ENCODE measurements at regions not wholly inside any gene's neighbourhood (a gene's known extent, or its start where the extent isn't known, plus 50 kb on each side); places are given as distances from the start of the nearest gene placed in this dataset.

DNA sequence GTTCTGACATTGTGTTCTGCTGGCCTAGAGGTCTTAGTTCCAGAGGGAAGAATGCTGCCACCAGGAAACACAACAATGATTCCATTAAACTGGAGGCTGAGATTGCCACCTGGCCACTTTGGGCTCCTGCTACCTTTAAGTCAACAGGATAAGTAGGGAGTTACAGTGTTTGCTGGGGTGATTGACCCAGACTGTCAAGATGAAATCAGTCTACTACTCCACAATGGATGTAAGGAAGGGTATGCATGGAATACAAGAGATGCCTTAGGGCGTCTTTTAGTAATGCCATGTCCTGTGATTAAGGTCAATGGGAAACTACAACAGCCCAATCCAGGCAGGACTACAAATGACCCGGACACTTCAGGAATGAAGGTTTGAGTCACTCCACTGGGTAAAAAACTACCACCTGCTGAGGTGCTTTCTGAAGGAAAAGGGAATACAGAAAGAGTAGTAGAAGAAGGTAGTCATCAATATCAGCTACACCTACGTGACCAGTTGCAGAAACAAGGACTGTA is 852.6 kb downstream of the LRFN5 start:
- no peaks in the 10 kb centered on the region for H3K36me3 Mint-ChIP-seq
- H3K4me1 Mint-ChIP-seq = no peaks in the 10 kb centered on the region
- H3K27ac Mint-ChIP-seq = no peak overlapping the region
- H3K9me3 Mint-ChIP-seq (ENCODE audit: low read depth) = peaks cover 3% of the 10 kb centered on the region
- DNase-seq = no peak
- H3K4me3 Mint-ChIP-seq = no peak overlapping the region
- no peak for ATAC-seq
- no peaks in the 10 kb centered on the region for H3K27me3 Mint-ChIP-seq
- CTCF ChIA-PET = no interaction called here

DNA sequence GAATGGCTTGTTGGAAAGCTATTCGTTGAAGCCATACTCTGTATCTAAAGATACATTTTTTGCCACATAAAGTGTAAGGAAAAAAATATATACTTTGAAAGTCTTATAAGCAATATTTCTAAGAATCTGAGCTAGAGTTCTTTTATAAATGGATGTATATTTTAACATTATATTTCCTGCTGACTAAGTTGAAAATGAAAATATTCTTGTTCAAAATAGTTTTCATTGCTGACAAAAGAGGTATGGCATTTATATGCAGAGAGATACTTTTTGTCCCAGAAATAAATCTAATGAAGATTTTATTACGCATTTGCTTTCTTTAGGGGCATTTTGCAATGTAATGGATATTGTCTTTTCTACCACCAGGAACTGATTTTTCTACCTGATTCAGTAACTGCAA is 834.9 kb downstream of the LRFN5 start:
- CTCF ChIA-PET = no interaction called here
- Mint-ChIP-seq H3K27ac (no peak overlapping the region), H3K36me3 (no peaks in the 10 kb centered on the region), H3K4me3 (no peak overlapping the region), H3K27me3 (no peaks in the 10 kb centered on the region), H3K4me1 (no peaks in the 10 kb centered on the region), H3K9me3 (ENCODE audit: low read depth) (no peaks in the 10 kb centered on the region)
- no peak for DNase-seq
- no peak for ATAC-seq

DNA sequence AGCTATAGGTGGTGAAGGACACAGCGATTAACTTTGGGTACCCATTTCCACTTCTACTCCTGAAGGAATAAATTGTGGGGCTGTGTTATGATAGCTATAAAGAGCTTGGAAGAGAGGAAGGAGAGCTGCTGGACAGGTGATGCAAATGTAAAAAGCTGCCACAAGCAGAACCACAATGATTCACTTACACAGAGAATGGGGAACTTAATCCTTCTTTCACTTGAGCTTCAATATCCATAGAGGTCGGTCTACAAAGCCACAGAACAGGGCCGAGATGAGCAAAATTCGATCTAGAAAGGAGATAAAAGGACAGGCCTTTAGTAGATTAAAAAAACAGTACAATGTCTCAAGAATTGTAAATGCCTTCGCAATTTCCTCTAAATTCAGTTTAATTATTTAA is 831.1 kb downstream of the LRFN5 start:
- ATAC-seq (no peak), DNase-seq (no peak)
- CTCF ChIA-PET = no interaction called here
- Mint-ChIP-seq H3K27me3 (no peaks in the 10 kb centered on the region), H3K9me3 (ENCODE audit: low read depth) (peaks cover 3% of the 10 kb centered on the region), H3K27ac (no peak overlapping the region), H3K4me1 (no peaks in the 10 kb centered on the region), H3K4me3 (no peak overlapping the region), H3K36me3 (no peaks in the 10 kb centered on the region)

DNA sequence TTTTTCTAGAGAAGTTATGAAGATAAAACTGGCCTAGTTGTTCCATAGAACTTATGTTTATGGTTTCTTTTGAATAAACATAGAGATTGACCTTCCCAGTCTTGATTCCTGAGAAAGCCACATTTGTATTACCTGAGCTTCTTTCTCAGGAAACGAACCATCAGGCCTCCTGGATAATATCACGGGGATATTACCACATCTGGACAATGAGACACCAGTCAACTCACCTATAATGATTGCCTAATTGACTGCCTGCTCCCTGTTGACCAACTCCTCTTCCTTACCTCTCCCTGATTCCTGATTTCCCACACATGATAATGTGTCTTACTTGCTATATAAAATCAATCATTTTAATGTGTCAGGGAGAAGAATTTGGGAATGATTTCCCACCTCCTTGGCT is 822.7 kb downstream of the LRFN5 start:
- H3K27ac Mint-ChIP-seq = no peak overlapping the region
- peaks cover 5% of the 10 kb centered on the region for H3K9me3 Mint-ChIP-seq (ENCODE audit: low read depth)
- DNase-seq (no peak), ATAC-seq (no peak)
- no peaks in the 10 kb centered on the region for H3K4me1 Mint-ChIP-seq
- CTCF ChIA-PET = no interaction called here
- no peak overlapping the region for H3K4me3 Mint-ChIP-seq
- H3K27me3 Mint-ChIP-seq = no peaks in the 10 kb centered on the region
- H3K36me3 Mint-ChIP-seq = no peaks in the 10 kb centered on the region

DNA sequence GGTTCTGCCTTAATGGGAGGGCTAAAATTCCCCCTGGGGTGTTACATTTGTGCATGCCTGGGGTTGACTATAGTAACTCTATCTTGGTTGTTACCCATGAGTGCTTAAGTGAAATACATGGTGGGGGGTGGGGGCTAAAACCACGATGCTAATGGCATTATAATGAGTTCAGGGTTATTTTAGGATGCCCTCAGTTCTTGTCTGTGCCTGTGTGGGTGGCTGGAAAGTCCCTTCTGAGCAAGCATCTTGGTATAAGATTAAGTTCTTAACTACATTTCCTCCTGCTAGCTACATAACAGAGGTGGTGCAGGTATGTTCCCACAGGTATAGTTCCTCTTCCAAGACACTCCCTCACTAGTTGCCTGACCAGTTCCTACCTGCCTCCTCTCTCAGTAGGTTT is 822.3 kb downstream of the LRFN5 start:
- H3K9me3 Mint-ChIP-seq (ENCODE audit: low read depth) = peaks cover 5% of the 10 kb centered on the region
- no peak for DNase-seq
- H3K27ac Mint-ChIP-seq = no peak overlapping the region
- H3K27me3 Mint-ChIP-seq = no peaks in the 10 kb centered on the region
- ATAC-seq = no peak
- CTCF ChIA-PET = no interaction called here
- no peaks in the 10 kb centered on the region for H3K4me1 Mint-ChIP-seq
- H3K36me3 Mint-ChIP-seq = no peaks in the 10 kb centered on the region
- no peak overlapping the region for H3K4me3 Mint-ChIP-seq

DNA sequence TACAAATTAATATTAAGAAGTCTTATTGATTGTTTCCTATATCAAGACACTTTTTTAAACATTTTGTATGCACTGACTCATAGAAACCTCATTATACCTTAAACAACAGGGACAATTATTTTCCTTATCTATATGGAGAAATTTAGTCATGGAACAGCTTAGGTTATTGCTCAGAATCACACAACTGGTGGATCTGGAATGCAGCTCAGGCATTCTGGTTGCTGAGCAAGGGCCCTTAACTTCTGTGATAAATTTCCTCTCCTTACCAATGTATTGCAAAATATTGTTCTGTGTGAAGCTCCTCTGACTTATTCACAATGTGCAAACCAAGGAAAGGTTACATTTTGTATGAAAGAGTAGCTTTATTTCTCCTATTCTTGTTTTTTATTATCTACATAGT is 817.8 kb downstream of the LRFN5 start:
- Mint-ChIP-seq H3K4me3 (no peak overlapping the region), H3K36me3 (no peaks in the 10 kb centered on the region), H3K9me3 (ENCODE audit: low read depth) (peaks cover 3% of the 10 kb centered on the region), H3K27ac (no peak overlapping the region), H3K4me1 (no peaks in the 10 kb centered on the region), H3K27me3 (no peaks in the 10 kb centered on the region)
- DNase-seq (no peak), ATAC-seq (no peak)
- CTCF ChIA-PET = no interaction called here

DNA sequence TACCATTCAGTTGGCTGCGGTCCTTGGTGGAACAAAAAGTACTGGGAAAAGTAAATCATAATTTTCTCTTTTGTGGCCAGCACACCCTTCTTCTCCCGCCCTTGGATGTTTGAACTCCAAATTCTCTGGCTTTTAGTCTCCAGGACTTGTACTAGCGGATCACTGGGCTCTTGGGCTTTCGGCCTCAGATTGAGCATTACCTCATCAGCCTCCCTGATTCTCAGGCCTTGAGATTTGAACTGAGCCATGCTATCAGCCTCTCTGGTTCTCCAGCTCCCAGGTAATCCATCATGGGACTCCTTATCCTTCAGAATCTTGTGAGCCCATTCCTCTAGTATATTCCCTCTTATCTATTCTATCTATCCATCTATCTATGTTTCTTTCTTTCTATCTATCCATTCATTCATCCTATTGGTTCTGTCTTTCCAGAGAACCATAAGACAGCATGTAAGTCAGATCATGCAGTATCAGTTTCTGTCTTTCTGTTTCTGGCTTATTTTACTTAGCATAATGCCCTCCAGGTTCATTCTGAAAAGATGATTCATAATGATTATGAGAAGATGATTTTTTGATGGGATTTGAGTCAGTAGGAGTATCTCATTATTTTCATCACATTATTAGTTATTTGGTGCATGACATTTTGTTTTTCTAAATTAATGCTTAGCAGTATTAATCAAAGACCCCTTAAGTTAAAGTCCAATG is 814.9 kb downstream of the LRFN5 start:
- Mint-ChIP-seq H3K27ac (no peak overlapping the region), H3K4me1 (no peaks in the 10 kb centered on the region), H3K36me3 (no peaks in the 10 kb centered on the region), H3K27me3 (no peaks in the 10 kb centered on the region), H3K4me3 (no peak overlapping the region), H3K9me3 (ENCODE audit: low read depth) (peaks cover 3% of the 10 kb centered on the region)
- no peak for ATAC-seq
- CTCF ChIA-PET = no interaction called here
- no peak for DNase-seq

DNA sequence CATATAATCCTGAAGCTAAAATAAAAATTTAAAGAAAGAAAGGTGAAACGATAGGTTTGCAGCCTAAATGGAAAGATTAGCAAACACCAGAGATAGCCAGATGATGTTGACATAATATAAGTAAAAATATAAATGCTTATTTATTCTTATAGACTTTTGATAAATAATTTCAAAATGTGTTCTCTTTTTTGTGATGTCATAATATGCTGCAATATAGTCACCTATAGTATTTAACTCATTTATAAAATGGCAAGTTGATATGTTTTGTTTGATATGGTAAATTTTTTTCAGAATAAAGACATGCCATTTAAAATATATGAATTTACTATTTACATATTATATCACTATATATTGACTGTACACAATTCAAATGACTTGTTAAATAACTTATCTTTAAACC is 813.4 kb downstream of the LRFN5 start:
- DNase-seq (no peak), ATAC-seq (no peak)
- H3K27me3 Mint-ChIP-seq = no peaks in the 10 kb centered on the region
- H3K4me3 Mint-ChIP-seq = no peak overlapping the region
- CTCF ChIA-PET = no interaction called here
- no peaks in the 10 kb centered on the region for H3K36me3 Mint-ChIP-seq
- peaks cover 3% of the 10 kb centered on the region for H3K9me3 Mint-ChIP-seq (ENCODE audit: low read depth)
- H3K27ac Mint-ChIP-seq = no peak overlapping the region
- H3K4me1 Mint-ChIP-seq = no peaks in the 10 kb centered on the region

DNA sequence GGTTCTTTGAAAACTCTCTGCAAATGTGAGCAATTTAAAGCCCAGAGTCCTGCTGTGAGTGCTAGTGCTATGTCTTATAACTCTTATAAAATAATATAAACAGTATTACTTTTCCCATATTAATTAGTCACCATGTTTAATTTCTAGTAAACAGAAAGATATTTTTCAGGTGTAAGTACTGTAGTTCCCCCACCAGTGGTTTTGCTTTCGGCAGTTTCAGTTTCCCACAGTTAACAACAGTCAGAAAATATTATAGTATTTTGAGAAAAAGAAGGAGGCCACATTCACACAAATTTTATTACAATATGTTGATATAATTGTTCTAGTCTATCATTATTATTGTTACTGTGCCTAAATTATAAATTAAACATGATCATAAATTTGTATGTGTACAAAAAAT is 800.5 kb downstream of the LRFN5 start:
- Mint-ChIP-seq H3K27ac (no peak overlapping the region), H3K27me3 (no peaks in the 10 kb centered on the region), H3K4me3 (no peak overlapping the region)

DNA sequence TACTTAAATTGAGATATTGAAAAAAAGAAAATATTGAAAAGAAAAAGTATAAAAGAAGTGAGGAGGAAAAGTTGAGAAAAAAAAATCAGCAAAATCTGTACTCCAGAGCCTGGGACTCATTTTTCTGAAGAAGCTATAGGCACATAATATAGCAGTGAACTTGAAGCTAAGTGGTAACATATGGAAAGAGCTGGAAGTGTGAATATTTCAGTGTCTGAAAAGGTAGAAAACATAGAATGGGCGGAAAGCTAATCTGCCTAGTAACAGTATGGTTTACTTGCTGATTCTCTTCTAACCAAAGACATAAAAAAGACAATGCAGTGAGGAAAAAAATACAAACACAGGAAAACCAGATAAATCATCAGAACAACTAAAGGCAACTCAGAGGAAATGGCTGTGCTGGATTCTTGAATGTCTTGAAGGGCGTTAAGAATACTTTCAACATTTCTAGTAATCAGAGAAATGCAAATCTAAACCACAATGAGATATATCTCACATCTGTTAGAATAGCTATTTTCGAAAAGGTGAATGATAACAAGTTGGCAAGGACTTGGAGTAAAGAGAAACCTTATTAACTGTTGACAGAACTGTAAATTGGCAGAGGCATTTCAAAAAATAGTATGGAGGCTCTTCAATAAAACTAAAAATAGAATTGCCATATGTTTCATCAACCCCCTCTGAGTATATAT is 784.6 kb downstream of the LRFN5 start:
- Mint-ChIP-seq H3K9me3 (ENCODE audit: low read depth) (no peaks in the 10 kb centered on the region), H3K4me1 (no peaks in the 10 kb centered on the region), H3K27me3 (no peaks in the 10 kb centered on the region), H3K36me3 (no peaks in the 10 kb centered on the region), H3K27ac (no peak overlapping the region), H3K4me3 (no peak overlapping the region)
- DNase-seq (no peak), ATAC-seq (no peak)
- CTCF ChIA-PET = no interaction called here

More for the DNA sequence above, 800.5 kb downstream of the LRFN5 start:
- no peaks in the 10 kb centered on the region for H3K4me1 Mint-ChIP-seq
- no peaks in the 10 kb centered on the region for H3K36me3 Mint-ChIP-seq
- ATAC-seq (no peak), DNase-seq (no peak)
- H3K9me3 Mint-ChIP-seq (ENCODE audit: low read depth) = peaks cover 5% of the 10 kb centered on the region
- CTCF ChIA-PET = no interaction called here

DNA sequence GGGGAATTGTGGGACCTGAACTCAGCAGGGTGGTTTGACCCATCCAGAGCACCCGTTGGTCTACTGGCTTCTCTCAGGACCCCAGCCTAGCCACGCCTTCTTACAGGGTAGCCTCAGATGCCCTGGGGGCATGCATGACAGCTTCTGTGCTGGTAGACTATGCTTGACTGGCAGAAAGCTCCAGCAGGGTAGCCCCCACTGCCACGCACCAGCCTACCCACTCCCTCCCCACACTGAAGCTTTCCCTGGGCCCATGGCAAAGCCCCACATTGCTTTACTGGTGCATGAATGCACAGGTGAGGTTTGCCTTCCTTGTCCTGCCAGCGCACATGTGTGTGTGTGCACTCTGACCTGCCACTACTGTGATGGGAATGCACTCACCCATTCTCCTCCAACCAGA is 772.2 kb downstream of the LRFN5 start:
- CTCF ChIA-PET = no interaction called here
- DNase-seq (no peak), ATAC-seq (no peak)
- H3K36me3 Mint-ChIP-seq = no peaks in the 10 kb centered on the region
- H3K9me3 Mint-ChIP-seq (ENCODE audit: low read depth) = no peaks in the 10 kb centered on the region
- no peaks in the 10 kb centered on the region for H3K4me1 Mint-ChIP-seq
- no peak overlapping the region for H3K27ac Mint-ChIP-seq
- no peaks in the 10 kb centered on the region for H3K27me3 Mint-ChIP-seq
- H3K4me3 Mint-ChIP-seq = no peak overlapping the region

DNA sequence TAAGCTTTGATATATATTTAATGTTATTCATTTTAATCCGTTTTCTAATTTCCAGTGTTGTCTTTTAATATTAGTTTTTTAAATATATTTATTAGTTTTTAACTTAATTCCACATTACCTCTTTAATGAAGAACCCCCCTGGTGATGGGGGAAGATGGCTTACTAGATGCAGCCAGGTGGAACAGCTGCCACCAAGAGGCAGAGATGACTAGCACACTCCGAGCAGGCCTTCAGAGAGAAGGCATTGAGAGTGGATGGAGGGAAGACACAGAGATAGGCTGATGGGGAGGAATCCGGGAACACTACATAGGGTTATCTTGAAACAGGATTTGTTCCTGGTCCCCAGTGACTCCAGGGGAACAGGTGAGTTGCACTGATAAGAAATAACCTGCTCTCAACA is 771.6 kb downstream of the LRFN5 start:
- ATAC-seq = no peak
- DNase-seq = no peak
- H3K9me3 Mint-ChIP-seq (ENCODE audit: low read depth) = no peaks in the 10 kb centered on the region
- no peaks in the 10 kb centered on the region for H3K36me3 Mint-ChIP-seq
- H3K4me1 Mint-ChIP-seq = no peaks in the 10 kb centered on the region
- H3K27ac Mint-ChIP-seq = no peak overlapping the region
- no peak overlapping the region for H3K4me3 Mint-ChIP-seq
- CTCF ChIA-PET = no interaction called here
- H3K27me3 Mint-ChIP-seq = no peaks in the 10 kb centered on the region

DNA sequence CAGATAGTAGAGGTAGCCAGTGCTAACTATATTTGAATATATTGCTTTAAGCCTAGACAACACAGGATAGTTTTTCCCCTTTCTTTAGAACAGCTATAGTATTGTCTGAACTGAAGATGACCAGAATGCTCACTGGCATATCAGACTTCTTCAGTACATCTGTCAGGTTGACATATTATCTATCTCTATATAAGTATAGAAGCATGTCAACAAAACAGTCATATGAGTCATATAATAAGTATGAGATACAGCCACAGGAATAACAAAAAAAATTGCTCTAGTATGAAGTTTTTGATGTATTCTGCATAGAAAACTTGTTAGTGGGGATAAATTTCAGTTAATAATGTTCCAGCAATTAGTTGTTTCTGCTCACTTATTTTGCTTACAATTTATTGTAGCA is 767.7 kb downstream of the LRFN5 start:
- H3K9me3 Mint-ChIP-seq (ENCODE audit: low read depth) = peaks cover 3% of the 10 kb centered on the region
- CTCF ChIA-PET = no interaction called here
- no peaks in the 10 kb centered on the region for H3K4me1 Mint-ChIP-seq

DNA sequence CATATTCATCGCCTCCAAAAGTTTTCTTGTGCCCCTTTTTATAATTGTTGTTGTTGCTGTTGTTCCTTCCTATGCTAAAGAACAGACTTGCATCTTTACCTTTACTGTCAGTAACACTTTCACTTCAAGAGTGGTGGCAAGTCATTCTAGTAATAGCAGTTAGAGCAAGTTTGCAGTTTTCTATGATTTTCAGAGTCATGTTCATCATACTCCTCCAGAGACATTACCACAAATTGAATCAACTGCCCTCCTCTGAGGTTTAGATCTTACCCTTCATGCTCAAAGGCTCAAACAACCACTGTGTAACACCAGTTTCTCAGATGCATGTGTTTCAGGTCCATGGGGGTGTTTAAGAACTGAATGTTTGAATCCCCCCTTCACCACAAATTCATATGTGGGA is 763.4 kb downstream of the LRFN5 start:
- DNase-seq (no peak), ATAC-seq (no peak)
- Mint-ChIP-seq H3K27me3 (no peaks in the 10 kb centered on the region), H3K36me3 (no peaks in the 10 kb centered on the region), H3K9me3 (ENCODE audit: low read depth) (peaks cover 3% of the 10 kb centered on the region), H3K4me3 (no peak overlapping the region), H3K4me1 (no peaks in the 10 kb centered on the region), H3K27ac (no peak overlapping the region)
- CTCF ChIA-PET = no interaction called here

More for the DNA sequence above, 767.7 kb downstream of the LRFN5 start:
- ATAC-seq = no peak
- H3K36me3 Mint-ChIP-seq = no peaks in the 10 kb centered on the region
- H3K27ac Mint-ChIP-seq = no peak overlapping the region
- no peaks in the 10 kb centered on the region for H3K27me3 Mint-ChIP-seq
- no peak for DNase-seq
- no peak overlapping the region for H3K4me3 Mint-ChIP-seq
